H1 (cell line): ENCODE measurements at regions not wholly inside any gene's neighbourhood (a gene's known extent, or its start where the extent isn't known, plus 50 kb on each side); places are given as distances from the start of the nearest gene placed in this dataset.

Experiments used
- CBX5 ChIP-seq: fragments of 300-800, 300-1000 bp; sonication (generic); IDR thresholded peaks from 2 replicates; pipeline ENCODE4 v1.7.1; 2016; ENCODE audit warnings: antibody characterized with exemption, low read length, low read depth
- FOSL1 ChIP-seq: IDR thresholded peaks from 2 replicates; pipeline ENCODE4 v1.6.1; 2011; ENCODE audit warnings: mild to moderate bottlenecking, low read depth, low read length, moderate library complexity; ENCODE audit not compliant: insufficient read depth
- MAFK ChIP-seq: IDR thresholded peaks from 2 replicates; pipeline ENCODE4 v1.6.1; 2012; ENCODE audit warnings: low read depth, mild to moderate bottlenecking, improper control_type of control experiment, low read length
- PHF8 ChIP-seq: fragments of 200-600 bp; sonication (generic); conservative IDR thresholded peaks from 2 replicates; pipeline ENCODE4 v1.7.1; 2012; ENCODE audit warnings: low read depth, mild to moderate bottlenecking, inconsistent platforms, low read length, moderate library complexity
- TEAD4 ChIP-seq: IDR thresholded peaks from 2 replicates; pipeline ENCODE4 v1.6.1; 2012; ENCODE audit warnings: low read depth, low read length, inconsistent platforms, mixed read lengths

GRCh38 chr14:26820138-26820537 is 222.3 kb upstream of the NOVA1 start (continued):
- TF ChIP-seq CBX5, result no peak
- TF ChIP-seq PHF8, result no peak
- TF ChIP-seq MAFK, result no peak
- no peak for TF ChIP-seq TEAD4
- TF ChIP-seq FOSL1, result no peak
